ENCODE measurements at regions not wholly inside any gene's neighbourhood (a gene's known extent, or its start where the extent isn't known, plus 50 kb on each side); places are given as distances from the start of the nearest gene placed in this dataset.

GRCh38 chr9:94018628-94019027, 63.5 kb upstream of the BARX1 start:
- H3K4me1 ChIP-seq (ENCODE audit: insufficient read depth, low read length) = no peaks in the 10 kb centered on the region
- intact Hi-C loops (cut with micrococcal nuclease) = no loop called here
- H3K36me3 ChIP-seq (ENCODE audit: low read depth, low read length) = no peaks in the 10 kb centered on the region
- no peak overlapping the region for H3K27ac ChIP-seq (ENCODE audit: low read length)
- no peaks in the 10 kb centered on the region for H3K9me3 ChIP-seq (ENCODE audit: low read length)
- no peak overlapping the region for H2AFZ ChIP-seq (ENCODE audit: low read length)
- TF ChIP-seq EZH2 (IDR thresholded peaks at IDR 0.05; ENCODE audit: low read length, unreplicated experiment) (no peak), CTCF (conservative IDR thresholded peaks at IDR 0.05; ENCODE audit: low read depth, low read length) (no peak), EZH2phosphoT487 (IDR thresholded peaks at IDR 0.05; ENCODE audit: borderline replicate concordance, low read length) (no peak)
- no peaks in the 10 kb centered on the region for H3K27me3 ChIP-seq (ENCODE audit: low read length)
- ChIA-PET CTCF (no interaction called here), POLR2A (ENCODE audit: unreplicated experiment) (no interaction called here)
- DNase-seq (no peak), ATAC-seq (no peak)
- no peaks in the 10 kb centered on the region for H4K20me1 ChIP-seq (ENCODE audit: low read length)
- H3K79me2 ChIP-seq (ENCODE audit: low read length) = no peaks in the 10 kb centered on the region
- no peaks in the 10 kb centered on the region for H3F3A ChIP-seq (ENCODE audit: low read length, unreplicated experiment)
- H3K9me2 ChIP-seq (replicated peaks; ENCODE audit: low read length) = no peaks in the 10 kb centered on the region
- no peak overlapping the region for H3K4me2 ChIP-seq (ENCODE audit: low read length)
- no peak overlapping the region for H3K4me3 ChIP-seq (ENCODE audit: low read length)
- no peak overlapping the region for H3K9ac ChIP-seq (ENCODE audit: low read length)
- no TSS peak for BruUV-seq (replicated peaks)

GRCh38 chr9:94017939-94018531, 62.9 kb upstream of the BARX1 start:
- CTCF ChIA-PET = no interaction called here

More at GRCh38 chr9:94017939-94018531, 62.9 kb upstream of the BARX1 start:
- H3K4me3 ChIP-seq (ENCODE audit: low read length) = no peak overlapping the region
- H3F3A ChIP-seq (ENCODE audit: low read length, unreplicated experiment) = no peaks in the 10 kb centered on the region
- no peaks in the 10 kb centered on the region for H3K27me3 ChIP-seq (ENCODE audit: low read length)
- H3K36me3 ChIP-seq (ENCODE audit: low read depth, low read length) = no peaks in the 10 kb centered on the region
- ATAC-seq (no peak), DNase-seq (no peak)
- H3K27ac ChIP-seq (ENCODE audit: low read length) = no peak overlapping the region
- H3K4me2 ChIP-seq (ENCODE audit: low read length) = no peak overlapping the region
- H3K79me2 ChIP-seq (ENCODE audit: low read length) = no peaks in the 10 kb centered on the region
- H2AFZ ChIP-seq (ENCODE audit: low read length) = no peak overlapping the region
- no peaks in the 10 kb centered on the region for H3K4me1 ChIP-seq (ENCODE audit: insufficient read depth, low read length)
- POLR2A ChIA-PET (ENCODE audit: unreplicated experiment) = no interaction called here
- BruUV-seq (replicated peaks) = no TSS peak
- no peaks in the 10 kb centered on the region for H4K20me1 ChIP-seq (ENCODE audit: low read length)
- H3K9ac ChIP-seq (ENCODE audit: low read length) = no peak overlapping the region
- TF ChIP-seq CTCF (conservative IDR thresholded peaks at IDR 0.05; ENCODE audit: low read depth, low read length) = no peak
- no peak for TF ChIP-seq EZH2 (IDR thresholded peaks at IDR 0.05; ENCODE audit: low read length, unreplicated experiment)
- TF ChIP-seq EZH2phosphoT487 (IDR thresholded peaks at IDR 0.05; ENCODE audit: borderline replicate concordance, low read length) = no peak
- H3K9me2 ChIP-seq (replicated peaks; ENCODE audit: low read length) = no peaks in the 10 kb centered on the region
- H3K9me3 ChIP-seq (ENCODE audit: low read length) = no peaks in the 10 kb centered on the region
- intact Hi-C loops (cut with micrococcal nuclease) = no loop called here
